H9 (cell line): ENCODE measurements at regions not wholly inside any gene's neighbourhood (a gene's known extent, or its start where the extent isn't known, plus 50 kb on each side); places are given as distances from the start of the nearest gene placed in this dataset.

Experiments used
- DNase-seq: peaks from one replicate; pipeline ENCODE4 v3.0.0-alpha.2; 2017
- H2AFZ ChIP-seq: one replicate; pipeline ENCODE4 v1.6.1; 2013; ENCODE audit warnings: mild to moderate bottlenecking, low read length, control low read depth, moderate library complexity
- H2AK5ac ChIP-seq: 2 replicates; pipeline ENCODE4 v1.6.1; 2013; ENCODE audit warnings: low read length, control low read depth, mixed read lengths; ENCODE audit not compliant: insufficient read length
- H2BK120ac ChIP-seq: one replicate; pipeline ENCODE4 v1.6.1; 2013; ENCODE audit warnings: low read depth, mild to moderate bottlenecking, low read length, control low read depth, inconsistent platforms; ENCODE audit not compliant: poor library complexity, severe bottlenecking
- H2BK12ac ChIP-seq: 2 replicates; pipeline ENCODE4 v1.6.1; 2013; ENCODE audit warnings: low read length, control low read depth, mixed read lengths, low read depth; ENCODE audit not compliant: insufficient read length
- H2BK15ac ChIP-seq: 2 replicates; pipeline ENCODE4 v1.6.1; 2013; ENCODE audit warnings: low read depth, low read length, control low read depth
- H2BK20ac ChIP-seq: one replicate; pipeline ENCODE4 v1.6.1; 2013; ENCODE audit warnings: low read depth, mild to moderate bottlenecking, low read length, control low read depth, inconsistent platforms; ENCODE audit not compliant: poor library complexity, severe bottlenecking
- H2BK5ac ChIP-seq: 2 replicates; pipeline ENCODE4 v1.6.1; 2013; ENCODE audit warnings: low read length, control low read depth, mixed read lengths; ENCODE audit not compliant: insufficient read length
- H3K14ac ChIP-seq: 2 replicates; pipeline ENCODE4 v1.6.1; 2013; ENCODE audit warnings: low read length, control low read depth; ENCODE audit not compliant: insufficient read depth
- H3K18ac ChIP-seq: 2 replicates; pipeline ENCODE4 v1.6.1; 2013; ENCODE audit warnings: low read depth, mild to moderate bottlenecking, mixed read lengths, low read length, control low read depth; ENCODE audit not compliant: insufficient read length
- H3K23ac ChIP-seq: 2 replicates; pipeline ENCODE4 v1.6.1; 2013; ENCODE audit warnings: low read length, control low read depth, mixed read lengths, low read depth; ENCODE audit not compliant: insufficient read length
- H3K23me2 ChIP-seq: 2 replicates; pipeline ENCODE4 v1.6.1; 2013; ENCODE audit warnings: low read depth, mild to moderate bottlenecking, mixed read lengths, low read length, control low read depth; ENCODE audit not compliant: insufficient read length, poor library complexity, severe bottlenecking
- H3K27ac ChIP-seq: 2 replicates; pipeline ENCODE4 v1.5.1; 2013; ENCODE audit warnings: low read length, control low read depth, mixed read lengths, low read depth; ENCODE audit not compliant: insufficient read length
- H3K27me3 ChIP-seq: 2 replicates; pipeline ENCODE4 v1.6.1; 2013; ENCODE audit warnings: low read length, control low read depth, inconsistent platforms; ENCODE audit not compliant: insufficient read depth
- H3K4ac ChIP-seq: 2 replicates; pipeline ENCODE4 v1.6.1; 2013; ENCODE audit warnings: low read depth, mild to moderate bottlenecking, control low read depth, inconsistent platforms, low read length, moderate library complexity
- H3K4me1 ChIP-seq: 2 replicates; pipeline ENCODE4 v1.6.1; 2013; ENCODE audit warnings: low read length, control low read depth, inconsistent platforms; ENCODE audit not compliant: insufficient read depth
- H3K4me2 ChIP-seq: 2 replicates; pipeline ENCODE4 v1.6.1; 2013; ENCODE audit warnings: low read length, control low read depth, mixed read lengths; ENCODE audit not compliant: insufficient read length, insufficient read depth
- H3K56ac ChIP-seq: 2 replicates; pipeline ENCODE4 v1.6.1; 2013; ENCODE audit warnings: low read depth, mild to moderate bottlenecking, mixed read lengths, low read length, control low read depth; ENCODE audit not compliant: insufficient read length
- H3K79me1 ChIP-seq: 2 replicates; pipeline ENCODE4 v1.6.1; 2013; ENCODE audit warnings: low read depth, mild to moderate bottlenecking, moderate library complexity, low read length, control low read depth, inconsistent platforms; ENCODE audit not compliant: insufficient read depth, poor library complexity, severe bottlenecking
- H3K79me2 ChIP-seq: 2 replicates; pipeline ENCODE4 v1.6.1; 2013; ENCODE audit warnings: low read length, control low read depth, inconsistent platforms; ENCODE audit not compliant: insufficient read depth
- H3K9ac ChIP-seq: 2 replicates; pipeline ENCODE4 v1.6.1; 2013; ENCODE audit warnings: low read length, control low read depth, mixed read lengths; ENCODE audit not compliant: insufficient read length; ENCODE audit errors: extremely low read depth
- H3K9me3 ChIP-seq: one replicate; pipeline ENCODE4 v1.6.1; 2013; ENCODE audit warnings: low read depth, low read length, inconsistent platforms; ENCODE audit not compliant: control insufficient read depth
- H3T11ph ChIP-seq: one replicate; pipeline ENCODE4 v1.6.1; 2013; ENCODE audit warnings: mild to moderate bottlenecking, low read length, control low read depth, inconsistent platforms
- H4K20me1 ChIP-seq: one replicate; pipeline ENCODE4 v1.6.1; 2013; ENCODE audit not compliant: control insufficient read depth, insufficient read length, insufficient read depth
- H4K5ac ChIP-seq: 2 replicates; pipeline ENCODE4 v1.6.1; 2013; ENCODE audit warnings: low read depth, mild to moderate bottlenecking, mixed read lengths, low read length, control low read depth; ENCODE audit not compliant: insufficient read length
- H4K8ac ChIP-seq: replicated peaks from 2 replicates; pipeline ENCODE4 v1.6.1; 2013; ENCODE audit warnings: low read length, control low read depth, mixed read lengths, low read depth; ENCODE audit not compliant: insufficient read length
- H4K91ac ChIP-seq: 2 replicates; pipeline ENCODE4 v1.6.1; 2013; ENCODE audit warnings: low read depth, mild to moderate bottlenecking, moderate library complexity, mixed read lengths, low read length, control low read depth; ENCODE audit not compliant: insufficient read length
- H3K27ac Mint-ChIP-seq, 3 experiments: 2 replicates in 2 of 3; 3 replicates in 1 of 3; pipeline ENCODE4 v1.8.0; 2020 to 2021; ENCODE audit warnings: mixed read lengths in 3 of 3, mild to moderate bottlenecking in 1 of 3, moderate library complexity in 1 of 3
- H3K27me3 Mint-ChIP-seq: 2 replicates; pipeline ENCODE4 v1.8.0; 2021; ENCODE audit warnings: low read depth, mild to moderate bottlenecking, moderate library complexity, mixed read lengths
- H3K36me3 Mint-ChIP-seq, 3 experiments: 2 replicates in 2 of 3; 3 replicates in 1 of 3; pipeline ENCODE4 v1.8.0; 2020 to 2021; ENCODE audit warnings: low read depth in 3 of 3, mixed read lengths in 3 of 3; ENCODE audit not compliant: insufficient read depth in 1 of 3
- H3K4me1 Mint-ChIP-seq, 2 experiments: 2 replicates each; pipeline ENCODE4 v1.8.0; 2020; ENCODE audit warnings: mixed read lengths in 2 of 2
- H3K4me3 Mint-ChIP-seq, 2 experiments: 2 replicates in 1 of 2; 3 replicates in 1 of 2; pipeline ENCODE4 v1.8.0; 2020 to 2021; ENCODE audit warnings: mild to moderate bottlenecking in 2 of 2, mixed read lengths in 2 of 2, moderate library complexity in 1 of 2
- H3K9me3 Mint-ChIP-seq, 2 experiments: 2 replicates in 1 of 2; 3 replicates in 1 of 2; pipeline ENCODE4 v1.8.0; 2020; ENCODE audit warnings: mild to moderate bottlenecking in 2 of 2, mixed read lengths in 2 of 2, moderate library complexity in 1 of 2
- WGBS: extraction: QIAGEN DNeasy Blood & Tissue Kit; methylation state at CpG from one replicate; pipeline ENCODE4 v1.1.7; 2013; ENCODE audit warnings: missing lambda C conversion rate, low lambda C conversion rate, mixed read lengths; ENCODE audit not compliant: insufficient read length; ENCODE audit errors: extremely low coverage; 5-methylcytosine and 5-hydroxymethylcytosine counted together
- TF ChIP-seq, protein P1 (sequence below): fragments of 200-600 bp; sonication (generic); conservative IDR thresholded peaks from 3 replicates; pipeline ENCODE4 v1.8.0; 2021; ENCODE audit warnings: antibody characterized with exemption, mild to moderate bottlenecking

GRCh38 chr11:122322329-122322728 lies 206.3 kb upstream of the BLID start:
- no peak overlapping the region for H3K23ac ChIP-seq
- H3T11ph ChIP-seq, result no peak overlapping the region
- peaks cover 6% of the 10 kb centered on the region for H3K27me3 Mint-ChIP-seq
- no peak overlapping the region for H2BK5ac ChIP-seq
- H3K27ac Mint-ChIP-seq, result no peak overlapping the region
- no peak overlapping the region for H3K9ac ChIP-seq
- TF ChIP-seq, protein P1, sequence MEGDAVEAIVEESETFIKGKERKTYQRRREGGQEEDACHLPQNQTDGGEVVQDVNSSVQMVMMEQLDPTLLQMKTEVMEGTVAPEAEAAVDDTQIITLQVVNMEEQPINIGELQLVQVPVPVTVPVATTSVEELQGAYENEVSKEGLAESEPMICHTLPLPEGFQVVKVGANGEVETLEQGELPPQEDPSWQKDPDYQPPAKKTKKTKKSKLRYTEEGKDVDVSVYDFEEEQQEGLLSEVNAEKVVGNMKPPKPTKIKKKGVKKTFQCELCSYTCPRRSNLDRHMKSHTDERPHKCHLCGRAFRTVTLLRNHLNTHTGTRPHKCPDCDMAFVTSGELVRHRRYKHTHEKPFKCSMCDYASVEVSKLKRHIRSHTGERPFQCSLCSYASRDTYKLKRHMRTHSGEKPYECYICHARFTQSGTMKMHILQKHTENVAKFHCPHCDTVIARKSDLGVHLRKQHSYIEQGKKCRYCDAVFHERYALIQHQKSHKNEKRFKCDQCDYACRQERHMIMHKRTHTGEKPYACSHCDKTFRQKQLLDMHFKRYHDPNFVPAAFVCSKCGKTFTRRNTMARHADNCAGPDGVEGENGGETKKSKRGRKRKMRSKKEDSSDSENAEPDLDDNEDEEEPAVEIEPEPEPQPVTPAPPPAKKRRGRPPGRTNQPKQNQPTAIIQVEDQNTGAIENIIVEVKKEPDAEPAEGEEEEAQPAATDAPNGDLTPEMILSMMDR, result no peak
- H3K56ac ChIP-seq, result no peak overlapping the region
- H3K23me2 ChIP-seq, result no peaks in the 10 kb centered on the region
- H3K4me1 ChIP-seq, result peaks cover 6% of the 10 kb centered on the region; the same call in 1 of the 2 replicates
- peaks cover 24 to 26% of the 10 kb centered on the region in 2 experiments for H3K4me1 Mint-ChIP-seq
- H4K5ac ChIP-seq, result no peak overlapping the region
- H3K9me3 ChIP-seq, result no peaks in the 10 kb centered on the region
- no peaks in the 10 kb centered on the region for H3K79me1 ChIP-seq
- no peak overlapping the region for H3K4me3 Mint-ChIP-seq
- no peak overlapping the region for H3K4ac ChIP-seq
- no peaks in the 10 kb centered on the region for H3K27me3 ChIP-seq
- no peak overlapping the region for H3K27ac ChIP-seq
- no peak overlapping the region for H3K18ac ChIP-seq
- H3K36me3 Mint-ChIP-seq, result no peaks in the 10 kb centered on the region
- H3K9me3 Mint-ChIP-seq, result no peaks in the 10 kb centered on the region; a peak in 1 of 5 replicates
- H4K91ac ChIP-seq, result no peak overlapping the region
- H3K79me2 ChIP-seq, result no peaks in the 10 kb centered on the region; the same call in 1 of the 2 replicates
- no peak overlapping the region for H4K8ac ChIP-seq
- H2BK15ac ChIP-seq, result no peak overlapping the region
- H3K4me2 ChIP-seq, result no peak overlapping the region
- no peak overlapping the region for H2AK5ac ChIP-seq
- no peak overlapping the region for H2BK120ac ChIP-seq
- no peak overlapping the region for H2BK20ac ChIP-seq
- no peak overlapping the region for H2AFZ ChIP-seq
- WGBS, result no CpG with 5 or more reads among the region's 3 CpGs
- no peaks in the 10 kb centered on the region for H4K20me1 ChIP-seq
- no peak for DNase-seq
- no peak overlapping the region for H3K14ac ChIP-seq
- H2BK12ac ChIP-seq, result no peak overlapping the region
